ENCODE measurements at regions not wholly inside any gene's neighbourhood (a gene's known extent, or its start where the extent isn't known, plus 50 kb on each side); places are given as distances from the start of the nearest gene placed in this dataset.
"Not testable (repeated sequence)": the region's sequence is repeated elsewhere in the genome, so short reads cannot be mapped to it uniquely, and the experiment has no call there.

GRCh38 chr16:8452941-8453340, 137.4 kb downstream of the TMEM114 start:
- no peak for DNase-seq

DNA sequence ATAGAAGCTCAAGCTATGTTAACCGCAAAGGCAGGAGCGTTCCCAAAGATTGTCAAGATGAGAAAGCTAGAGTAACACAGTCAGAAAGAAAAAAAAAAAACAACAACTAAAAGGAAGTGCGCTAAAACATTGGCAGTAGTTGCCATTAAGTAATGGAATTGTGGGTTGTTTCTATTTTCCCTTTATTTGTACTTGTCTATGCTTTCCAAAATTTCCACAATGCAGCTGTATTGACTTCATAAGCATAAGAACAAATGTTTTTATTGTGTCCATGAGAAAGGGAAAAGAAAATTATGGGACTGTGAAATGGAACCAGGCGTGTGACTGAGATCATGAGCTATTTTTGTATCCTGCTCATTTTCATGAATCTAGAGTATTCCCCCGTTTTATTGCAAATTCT, 153.4 kb downstream of the TMEM114 start:
- no peak for DNase-seq

DNA sequence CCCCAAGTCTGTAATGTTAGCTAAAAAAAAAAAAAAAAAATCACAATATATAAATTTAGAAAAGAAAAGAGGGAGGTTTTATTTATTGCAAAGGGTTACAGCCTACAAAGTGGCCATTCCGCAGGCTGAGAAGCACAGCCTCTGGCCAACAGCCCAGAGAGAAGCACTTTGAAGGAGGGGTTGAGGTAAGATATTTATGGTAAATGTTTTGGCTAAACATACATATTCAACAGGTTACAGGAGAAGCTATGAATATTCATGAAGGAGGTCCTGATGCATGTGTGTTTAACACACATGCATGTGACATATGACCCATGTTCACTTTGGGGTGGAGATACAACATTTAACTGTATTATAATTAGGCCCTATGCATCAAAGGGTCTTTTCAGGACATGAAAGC, 158.5 kb downstream of the TMEM114 start:
- DNase-seq, result no peak

- no peak for DNase-seq
Observed at GRCh38 chr16:8430401-8430800, 159.9 kb downstream of the TMEM114 start.

DNA sequence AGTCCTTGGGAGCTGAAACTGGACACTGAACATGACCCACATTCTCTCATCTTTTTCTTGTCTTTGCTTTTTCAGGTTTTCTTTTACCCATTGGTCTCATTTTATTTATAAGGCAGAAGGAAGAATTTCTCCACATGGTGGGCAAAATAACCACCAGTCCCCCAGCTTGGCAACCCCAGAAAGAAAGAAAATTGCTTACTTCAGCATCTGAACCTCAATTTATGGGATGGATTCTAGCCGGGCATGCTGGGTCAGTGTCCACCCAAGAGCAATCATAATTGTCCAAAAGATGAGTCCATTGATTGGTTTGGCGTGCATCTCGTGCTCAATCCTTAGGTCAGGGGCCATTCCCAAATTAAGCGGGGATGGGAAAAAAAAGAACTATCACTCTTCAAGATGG, 163.7 kb downstream of the TMEM114 start:
- DNase-seq, result no peak

DNA sequence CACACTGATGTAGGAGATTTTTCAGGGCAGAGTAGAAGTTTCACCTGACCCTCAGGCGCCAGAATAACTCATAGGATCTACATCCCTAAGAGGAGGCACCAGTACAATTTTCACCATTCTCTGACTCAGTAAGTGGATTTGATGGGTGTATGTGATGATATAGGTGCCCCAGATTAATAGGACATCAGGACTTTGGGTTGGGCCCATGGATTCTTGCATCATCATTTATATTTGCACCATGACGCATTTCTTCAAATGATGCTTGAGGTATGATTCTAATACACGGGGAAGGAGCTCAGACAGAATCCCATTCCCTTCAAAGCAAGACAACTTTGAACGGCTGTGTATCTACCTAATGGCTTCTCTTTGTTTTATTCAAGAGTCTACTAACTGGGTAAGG, 173.2 kb downstream of the TMEM114 start:
- no peak for DNase-seq

- DNase-seq, result no peak
Observed at GRCh38 chr16:8408855-8409567, 181.3 kb downstream of the TMEM114 start.

DNA sequence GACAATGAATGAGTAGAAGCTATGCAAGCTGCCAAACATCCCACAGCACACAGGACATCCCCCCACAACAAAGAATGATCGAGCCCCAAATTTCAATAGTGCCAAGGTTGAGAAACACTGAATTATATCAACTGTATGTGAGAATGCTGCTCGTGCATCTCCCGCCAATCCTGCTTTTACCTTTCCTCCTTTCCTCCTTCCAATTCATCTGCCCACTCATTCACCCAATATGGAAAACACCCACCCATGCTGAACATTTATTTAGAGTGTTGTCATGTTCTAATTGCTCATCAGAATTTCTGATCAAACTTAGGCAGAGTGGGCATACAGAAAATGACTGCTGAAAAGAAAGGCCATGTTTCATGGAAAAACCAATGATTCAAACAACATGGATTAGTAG, 183.0 kb downstream of the TMEM114 start:
- no peak for DNase-seq

DNA sequence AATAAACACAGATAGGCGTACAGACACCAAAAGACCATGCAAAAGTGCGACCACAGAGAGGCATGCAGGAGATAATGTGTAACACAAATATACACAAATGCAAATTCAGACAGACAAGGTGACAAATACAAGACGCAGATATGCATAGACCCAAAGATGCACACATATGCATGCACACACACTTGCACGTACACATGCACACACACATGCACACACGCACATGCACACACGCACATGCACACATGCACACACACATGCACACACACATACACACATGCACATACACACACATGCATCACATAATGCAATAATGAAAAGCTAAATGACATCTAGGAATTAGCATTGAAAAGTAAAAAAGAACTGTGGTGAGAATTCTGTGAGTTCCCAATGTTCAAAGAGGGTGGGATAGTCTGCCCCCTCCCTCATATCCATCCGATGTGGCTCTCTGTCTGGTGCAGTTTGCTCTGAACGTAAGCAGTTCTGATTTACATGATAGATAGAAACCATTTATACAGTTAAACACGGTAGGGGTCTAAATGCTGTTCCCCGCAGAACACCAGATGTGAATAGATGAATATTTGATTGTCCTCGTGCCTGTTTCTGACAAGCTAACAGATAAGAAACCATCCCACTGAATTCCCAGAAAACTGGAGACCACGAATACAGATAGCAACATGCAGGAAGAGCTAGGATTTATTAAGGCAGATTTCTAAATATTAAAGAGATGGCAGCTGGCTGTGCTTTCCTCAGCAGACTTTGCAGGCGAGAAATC, 186.1 kb downstream of the TMEM114 start:
- DNase-seq, result no peak

- DNase-seq, result no peak
Observed at GRCh38 chr16:8402981-8403843, 187.1 kb downstream of the TMEM114 start.

- not testable (repeated sequence) for DNase-seq
Observed at GRCh38 chr16:8400683-8401082, 189.6 kb downstream of the TMEM114 start.

DNA sequence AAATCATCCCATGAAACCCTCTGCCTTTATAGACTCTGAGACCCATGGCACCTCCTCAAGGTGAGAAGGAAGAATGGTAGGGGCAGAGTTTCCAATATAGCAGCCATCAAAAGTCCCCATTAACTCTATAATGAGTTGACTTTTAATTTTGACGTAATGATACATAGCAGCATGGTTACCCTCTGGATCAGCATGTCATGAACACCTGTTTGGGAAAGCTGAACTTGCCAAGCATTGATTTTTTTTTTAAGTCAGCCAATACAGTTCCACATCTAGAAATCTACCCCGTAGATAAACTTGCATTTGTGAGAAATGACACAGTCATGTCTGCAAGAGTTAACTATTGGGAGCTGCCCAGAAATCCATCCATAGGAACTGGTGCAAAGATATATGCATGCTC, 191.8 kb downstream of the TMEM114 start:
- no peak for DNase-seq

DNA sequence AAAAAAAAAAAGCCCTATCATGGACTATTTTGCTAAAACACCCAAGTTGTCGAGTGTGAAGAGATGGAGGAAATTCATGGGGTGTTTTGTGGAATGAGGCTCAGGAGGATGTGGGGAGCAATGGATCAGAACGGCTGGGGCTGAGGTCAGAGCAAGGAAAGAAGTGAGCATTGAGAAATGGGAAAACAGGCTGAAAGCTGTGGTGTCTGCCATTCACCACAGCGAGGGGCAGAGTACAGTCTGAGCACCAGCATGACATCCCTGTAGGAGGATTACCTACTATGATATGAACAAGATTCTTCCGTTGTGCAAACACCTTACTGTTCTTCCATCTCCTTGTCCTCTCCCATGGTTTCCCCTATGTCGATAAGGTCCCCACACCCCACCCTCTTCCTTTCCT, 193.1 kb downstream of the TMEM114 start:
- DNase-seq, result no peak

GRCh38 chr16:8396463-8396862, 193.8 kb downstream of the TMEM114 start:
- DNase-seq, result no peak

GRCh38 chr16:8391257-8391656, 199.1 kb downstream of the TMEM114 start:
- DNase-seq, result no peak

GRCh38 chr16:8388684-8389083, 201.6 kb downstream of the TMEM114 start:
- no peak for DNase-seq

DNA sequence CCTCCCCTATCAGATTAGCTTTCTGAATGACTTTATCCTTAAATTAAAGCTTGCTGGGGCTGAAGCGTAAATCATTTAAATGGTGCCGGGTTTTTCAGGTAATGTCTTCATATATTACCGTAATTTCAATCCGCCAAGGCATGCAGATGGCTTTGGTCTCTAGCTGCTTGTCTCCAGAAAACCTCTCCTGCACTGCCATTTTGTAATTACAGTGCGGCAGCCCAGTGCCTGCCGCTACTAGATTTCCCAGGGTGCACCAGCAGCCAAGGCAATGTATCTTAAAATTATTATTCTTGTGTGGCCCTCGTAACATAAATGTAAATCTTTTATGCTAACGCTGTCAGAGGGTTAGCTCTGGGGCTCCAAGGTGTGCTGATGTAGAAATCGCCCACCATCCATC, 208.5 kb downstream of the TMEM114 start:
- DNase-seq, result no peak

DNA sequence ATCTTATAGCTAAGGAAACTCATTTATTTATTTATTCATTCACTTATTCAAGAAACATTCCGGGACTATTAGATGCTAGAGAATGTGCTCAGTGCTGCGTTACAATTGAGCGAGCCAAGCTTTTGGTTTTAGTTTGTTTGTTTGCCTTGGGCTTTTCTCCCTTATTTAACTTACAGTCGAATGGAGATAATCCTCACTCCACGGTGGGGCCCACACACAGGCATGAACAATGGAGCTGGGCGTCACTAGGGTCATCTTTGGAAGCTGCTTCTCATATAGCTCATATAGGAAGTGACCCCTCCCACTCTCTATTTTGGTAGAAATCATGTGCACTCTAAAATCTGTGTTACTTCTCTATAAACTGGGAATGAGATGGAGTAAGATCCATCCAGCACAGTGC, 210.0 kb downstream of the TMEM114 start:
- DNase-seq, result no peak

- no peak for DNase-seq
Observed at GRCh38 chr16:8377864-8378263, 212.4 kb downstream of the TMEM114 start.

DNA sequence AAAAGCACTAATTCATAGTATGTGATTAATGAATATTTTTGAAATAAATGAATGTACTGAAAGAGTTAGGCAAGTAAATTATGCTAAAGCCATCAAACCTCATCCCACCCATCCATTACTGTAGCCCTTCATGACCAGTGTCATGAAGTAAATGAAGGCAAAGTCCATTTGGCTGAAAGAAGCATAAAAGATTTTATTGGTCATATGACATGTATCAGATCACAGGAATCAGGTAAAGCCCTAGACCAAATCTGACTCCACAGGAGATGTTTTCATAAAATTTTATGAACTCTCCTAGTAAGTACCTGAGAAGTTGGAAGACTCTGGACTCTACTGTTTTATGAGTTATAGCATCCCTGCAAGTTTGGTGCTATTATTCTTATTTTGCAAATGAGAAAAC, 213.5 kb downstream of the TMEM114 start:
- DNase-seq, result no peak

GRCh38 chr16:8376430-8376829, 213.9 kb downstream of the TMEM114 start:
- no peak for DNase-seq

DNA sequence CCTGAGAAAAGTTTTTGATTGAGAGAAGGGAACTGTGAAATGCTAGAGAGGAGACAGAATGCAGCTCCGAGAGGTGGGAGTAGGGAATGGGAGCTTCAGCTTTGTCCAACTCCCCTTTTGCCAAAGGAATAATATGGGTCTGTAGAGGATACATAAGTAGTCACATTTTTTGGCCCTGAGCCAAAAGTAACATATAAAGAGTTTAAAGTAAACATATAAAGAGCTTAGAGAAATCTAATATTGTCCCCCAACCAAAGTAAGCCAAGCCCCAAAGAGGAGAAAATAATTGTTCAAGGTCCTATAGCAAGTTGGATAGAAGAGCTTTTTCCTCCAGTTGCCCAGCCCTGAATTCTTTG, 215.1 kb downstream of the TMEM114 start:
- DNase-seq, result no peak
